HEK293 (cell line): ENCODE measurements at regions not wholly inside any gene's neighbourhood (a gene's known extent, or its start where the extent isn't known, plus 50 kb on each side); places are given as distances from the start of the nearest gene placed in this dataset.

ENCODE experiments used
- BCL6B ChIP-seq: fragments of 450-650 bp; formaldehyde crosslinking; IDR thresholded peaks from 2 replicates; pipeline ENCODE4 v1.5.1; 2017; ENCODE audit warnings: missing biosample characterization, missing genetic modification characterization
- ELK4 ChIP-seq: IDR thresholded peaks from 2 replicates; pipeline ENCODE4 v1.6.1; 2011; ENCODE audit warnings: mild to moderate bottlenecking, low read depth, low read length, borderline replicate concordance
- GFI1B ChIP-seq: fragments of 450-650 bp; formaldehyde crosslinking; IDR thresholded peaks from 2 replicates; pipeline ENCODE4 v1.5.1; 2016; ENCODE audit warnings: missing biosample characterization, missing genetic modification characterization
- GLI2 ChIP-seq: fragments of 450-650 bp; formaldehyde crosslinking; IDR thresholded peaks from 2 replicates; pipeline ENCODE4; 2017; ENCODE audit warnings: missing biosample characterization, missing genetic modification characterization, low read depth, borderline replicate concordance
- GLIS1 ChIP-seq: fragments of 450-650 bp; formaldehyde crosslinking; IDR thresholded peaks from 2 replicates; pipeline ENCODE4 v1.5.1; 2016; ENCODE audit warnings: missing biosample characterization, missing genetic modification characterization
- TSHZ1 ChIP-seq: fragments of 450-650 bp; formaldehyde crosslinking; IDR thresholded peaks from 2 replicates; pipeline ENCODE4 v1.5.1; 2016; ENCODE audit warnings: missing biosample characterization, missing genetic modification characterization, borderline replicate concordance
- ZBTB48 ChIP-seq: fragments of 450-650 bp; formaldehyde crosslinking; IDR thresholded peaks from 2 replicates; pipeline ENCODE4 v1.5.1; 2016; ENCODE audit warnings: missing biosample characterization, missing genetic modification characterization
- ZNF19 ChIP-seq: fragments of 450-650 bp; formaldehyde crosslinking; IDR thresholded peaks from 2 replicates; pipeline ENCODE4; 2016; ENCODE audit warnings: missing biosample characterization, missing genetic modification characterization, low read depth
- ZNF248 ChIP-seq: fragments of 450-650 bp; formaldehyde crosslinking; IDR thresholded peaks from 2 replicates; pipeline ENCODE4 v1.5.1; 2017; ENCODE audit warnings: missing biosample characterization, missing genetic modification characterization
- ZNF274 ChIP-seq, 2 experiments: fragments of 200-500 bp in 1 of 2; fragments of 450-650 bp in 1 of 2; sonication (Bioruptor generic) in 1 of 2; formaldehyde crosslinking in 1 of 2; IDR thresholded peaks; 2 replicates each; pipeline versions ENCODE4 v1.5.1 to v1.6.1; 2014 to 2016; ENCODE audit warnings: borderline replicate concordance in 1 of 2, inconsistent platforms in 1 of 2, low read length in 1 of 2, missing biosample characterization in 1 of 2, missing genetic modification characterization in 1 of 2
- ZNF280D ChIP-seq: fragments of 450-650 bp; formaldehyde crosslinking; IDR thresholded peaks from 2 replicates; pipeline ENCODE4 v1.5.1; 2016; ENCODE audit warnings: missing biosample characterization, missing genetic modification characterization
- ZNF311 ChIP-seq: fragments of 450-650 bp; formaldehyde crosslinking; IDR thresholded peaks from 2 replicates; pipeline ENCODE4 v1.5.1; 2017; ENCODE audit warnings: missing biosample characterization, missing genetic modification characterization, borderline replicate concordance
- ZNF341 ChIP-seq: fragments of 450-650 bp; formaldehyde crosslinking; IDR thresholded peaks from 2 replicates; pipeline ENCODE4; 2016; ENCODE audit warnings: low read depth, missing biosample characterization, missing genetic modification characterization
- ZNF350 ChIP-seq: fragments of 450-650 bp; formaldehyde crosslinking; IDR thresholded peaks from 2 replicates; pipeline ENCODE4 v1.5.0; 2017; ENCODE audit warnings: missing biosample characterization, mild to moderate bottlenecking, missing genetic modification characterization
- ZNF394 ChIP-seq: fragments of 450-650 bp; formaldehyde crosslinking; IDR thresholded peaks from 2 replicates; pipeline ENCODE4 v1.5.1; 2016; ENCODE audit warnings: missing biosample characterization, missing genetic modification characterization, mild to moderate bottlenecking, moderate library complexity, borderline replicate concordance
- ZNF398 ChIP-seq: fragments of 450-650 bp; formaldehyde crosslinking; IDR thresholded peaks from 2 replicates; pipeline ENCODE4 v1.5.1; 2017; ENCODE audit warnings: missing biosample characterization, missing genetic modification characterization
- ZNF530 ChIP-seq: fragments of 450-650 bp; formaldehyde crosslinking; IDR thresholded peaks from 2 replicates; pipeline ENCODE4 v1.5.1; 2016; ENCODE audit warnings: low read depth, missing biosample characterization, missing genetic modification characterization
- ZNF596 ChIP-seq: fragments of 450-650 bp; IDR thresholded peaks from 2 replicates; pipeline ENCODE4 v1.5.0; 2018; ENCODE audit warnings: missing biosample characterization, mild to moderate bottlenecking, missing genetic modification characterization, moderate library complexity
- ZNF664 ChIP-seq: fragments of 450-650 bp; formaldehyde crosslinking; IDR thresholded peaks from 2 replicates; pipeline ENCODE4 v1.5.1; 2016; ENCODE audit warnings: missing biosample characterization, missing genetic modification characterization
- ZNF785 ChIP-seq: fragments of 450-650 bp; formaldehyde crosslinking; IDR thresholded peaks from 2 replicates; pipeline ENCODE4 v1.5.1; 2016; ENCODE audit warnings: missing biosample characterization, missing genetic modification characterization
- ZNF837 ChIP-seq: fragments of 450-650 bp; formaldehyde crosslinking; IDR thresholded peaks from 2 replicates; pipeline ENCODE4 v1.5.1; 2016; ENCODE audit warnings: missing biosample characterization, missing genetic modification characterization
- ZSCAN23 ChIP-seq: fragments of 450-650 bp; formaldehyde crosslinking; IDR thresholded peaks from 2 replicates; pipeline ENCODE4 v1.5.1; 2016; ENCODE audit warnings: missing biosample characterization, missing genetic modification characterization
- TF ChIP-seq, protein P1 (sequence below): fragments of 450-650 bp; formaldehyde crosslinking; IDR thresholded peaks from 2 replicates; pipeline ENCODE4 v1.5.1; 2017; ENCODE audit warnings: missing biosample characterization, mild to moderate bottlenecking, missing genetic modification characterization, moderate library complexity
- TF ChIP-seq, protein P2 (sequence below): fragments of 450-650 bp; formaldehyde crosslinking; IDR thresholded peaks from 2 replicates; pipeline ENCODE4 v1.5.1; 2016; ENCODE audit warnings: missing biosample characterization, missing genetic modification characterization

- TF ChIP-seq ZNF530 (tag by site-specific recombination) (no peak), GFI1B (no peak), ZNF394 (no peak), ZNF785 (tag by site-specific recombination) (no peak), ELK4 (no peak), ZNF350 (tag by site-specific recombination) (no peak), ZNF398 (tag by site-specific recombination) (no peak; the same call in 1 of the 2 replicates), ZNF664 (tag by site-specific recombination) (no peak), ZNF19 (tag by site-specific recombination) (no peak), ZNF596 (tag by site-specific recombination) (no peak), GLI2 (tag by site-specific recombination) (no peak), ZNF248 (tag by site-specific recombination) (no peak), ZNF274 (IDR thresholded peaks at IDR 0.05; ENCODE audit: low read length) (no peak), ZNF274 (tag by site-specific recombination; IDR thresholded peaks at IDR 0.05; ENCODE audit: borderline replicate concordance) (no peak), ZNF280D (tag by site-specific recombination) (no peak), ZNF837 (tag by site-specific recombination) (no peak), ZNF311 (no peak), ZNF341 (tag by site-specific recombination) (no peak; the same call in 1 of the 2 replicates), ZSCAN23 (tag by site-specific recombination) (peak; percentile 13; the same call in 1 of the 2 replicates), BCL6B (tag by site-specific recombination) (no peak), ZBTB48 (tag by site-specific recombination) (peak; percentile 49; the same call in 1 of the 2 replicates), TSHZ1 (tag by site-specific recombination) (peak; percentile 63; the same call in 1 of the 2 replicates), GLIS1 (peak; percentile 50; the same call in 1 of the 2 replicates)
- TF ChIP-seq, protein P1, sequence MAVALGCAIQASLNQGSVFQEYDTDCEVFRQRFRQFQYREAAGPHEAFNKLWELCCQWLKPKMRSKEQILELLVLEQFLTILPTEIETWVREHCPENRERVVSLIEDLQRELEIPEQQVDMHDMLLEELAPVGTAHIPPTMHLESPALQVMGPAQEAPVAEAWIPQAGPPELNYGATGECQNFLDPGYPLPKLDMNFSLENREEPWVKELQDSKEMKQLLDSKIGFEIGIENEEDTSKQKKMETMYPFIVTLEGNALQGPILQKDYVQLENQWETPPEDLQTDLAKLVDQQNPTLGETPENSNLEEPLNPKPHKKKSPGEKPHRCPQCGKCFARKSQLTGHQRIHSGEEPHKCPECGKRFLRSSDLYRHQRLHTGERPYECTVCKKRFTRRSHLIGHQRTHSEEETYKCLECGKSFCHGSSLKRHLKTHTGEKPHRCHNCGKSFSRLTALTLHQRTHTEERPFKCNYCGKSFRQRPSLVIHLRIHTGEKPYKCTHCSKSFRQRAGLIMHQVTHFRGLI (tag by site-specific recombination): no peak
- TF ChIP-seq, protein P2, sequence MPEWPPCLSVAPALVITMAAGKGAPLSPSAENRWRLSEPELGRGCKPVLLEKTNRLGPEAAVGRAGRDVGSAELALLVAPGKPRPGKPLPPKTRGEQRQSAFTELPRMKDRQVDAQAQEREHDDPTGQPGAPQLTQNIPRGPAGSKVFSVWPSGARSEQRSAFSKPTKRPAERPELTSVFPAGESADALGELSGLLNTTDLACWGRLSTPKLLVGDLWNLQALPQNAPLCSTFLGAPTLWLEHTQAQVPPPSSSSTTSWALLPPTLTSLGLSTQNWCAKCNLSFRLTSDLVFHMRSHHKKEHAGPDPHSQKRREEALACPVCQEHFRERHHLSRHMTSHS (tag by site-specific recombination): no peak
These were observed 73.8 kb upstream of the IL12B start (continued) for GRCh38 chr5:159403906-159404681.
